ENCODE measurements at regions not wholly inside any gene's neighbourhood (a gene's known extent, or its start where the extent isn't known, plus 50 kb on each side); places are given as distances from the start of the nearest gene placed in this dataset.
"Not testable (repeated sequence)": the region's sequence is repeated elsewhere in the genome, so short reads cannot be mapped to it uniquely, and the experiment has no call there.

DNA sequence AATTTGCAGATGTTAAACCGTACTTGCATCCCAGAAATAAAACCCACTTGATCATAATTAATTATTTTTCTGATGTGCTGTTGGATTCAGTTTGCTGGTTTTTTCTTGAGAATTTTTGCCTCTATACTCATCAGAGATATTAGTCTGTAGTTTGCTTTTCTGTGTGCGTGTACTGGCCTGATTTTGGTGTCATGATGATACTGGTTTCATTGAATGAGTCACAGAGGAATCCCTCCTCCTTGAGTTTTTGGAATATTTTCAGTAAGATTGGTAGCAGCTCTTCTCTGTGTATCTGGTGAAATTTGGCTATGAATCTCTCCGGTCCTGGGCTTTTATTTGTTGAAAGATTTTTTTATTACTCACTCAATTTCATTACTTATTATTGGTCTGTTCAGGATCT is 100.4 kb upstream of the PMCH start:
- DNase-seq (ENCODE audit: low spot score): no peak

- no peak for DNase-seq (ENCODE audit: low spot score)
These were observed 99.8 kb upstream of the PMCH start for GRCh38 chr12:102297412-102297811.

- DNase-seq (ENCODE audit: low spot score): no peak
These were observed 96.9 kb upstream of the PMCH start for GRCh38 chr12:102294568-102294967.

GRCh38 chr12:102291498-102292440 is 94.1 kb upstream of the PMCH start:
- not testable (repeated sequence) for DNase-seq (ENCODE audit: low spot score)

- not testable (repeated sequence) for DNase-seq (ENCODE audit: low spot score)
These were observed 92.1 kb upstream of the PMCH start for GRCh38 chr12:102289702-102290101.

DNA sequence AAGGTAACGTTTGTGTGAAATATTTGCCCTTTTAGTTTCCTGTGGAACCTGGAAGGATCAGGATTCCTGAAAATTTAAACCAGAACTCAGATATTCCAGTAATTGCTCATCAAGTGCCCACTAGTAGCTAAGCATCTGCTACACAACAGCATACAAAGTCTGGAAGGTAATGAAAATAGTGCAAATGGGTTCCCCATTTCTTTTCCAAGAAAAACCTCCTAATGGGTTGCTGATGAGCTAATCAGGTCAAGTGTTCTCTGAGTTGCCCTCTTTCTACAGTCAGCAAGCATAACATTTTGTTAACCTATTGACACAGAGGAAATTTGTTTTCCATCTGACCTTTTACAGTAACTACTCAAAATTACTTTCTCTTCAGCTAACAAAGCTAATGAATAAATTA is 83.6 kb upstream of the PMCH start:
- no peak for DNase-seq (ENCODE audit: low spot score)

DNA sequence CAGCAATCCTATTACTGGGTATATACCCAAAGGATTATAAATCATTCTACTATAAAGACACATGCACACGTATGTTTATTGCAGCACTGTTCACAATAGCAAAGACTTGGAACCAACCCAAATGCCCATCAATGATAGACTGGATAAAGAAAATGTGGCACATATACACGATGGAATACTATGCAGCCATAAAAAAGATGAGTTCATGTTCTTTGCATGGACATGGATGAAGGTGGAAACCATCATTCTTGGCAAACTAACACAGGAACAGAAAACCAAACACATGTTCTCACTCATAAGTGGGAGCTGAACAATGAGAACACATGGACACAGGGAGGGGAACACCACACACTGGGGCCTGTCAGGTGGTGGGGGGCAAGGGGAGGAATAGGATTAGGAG is 58.1 kb upstream of the PMCH start:
- DNase-seq (ENCODE audit: low spot score): not testable (repeated sequence)

GRCh38 chr12:102251005-102251404 is 53.4 kb upstream of the PMCH start:
- DNase-seq (ENCODE audit: low spot score): not testable (repeated sequence)

GRCh38 chr12:102249079-102249841 is 51.6 kb upstream of the PMCH start:
- DNase-seq (ENCODE audit: low spot score): no peak
